K562 (cell line): ENCODE measurements at regions not wholly inside any gene's neighbourhood (a gene's known extent, or its start where the extent isn't known, plus 50 kb on each side); places are given as distances from the start of the nearest gene placed in this dataset.

Source experiments
- ARID1B ChIP-seq: fragments of 450-650 bp; IDR thresholded peaks from 2 replicates; pipeline ENCODE4 v1.6.1; 2016; ENCODE audit warnings: antibody characterized with exemption, mild to moderate bottlenecking, inconsistent platforms
- ARID3A ChIP-seq: IDR thresholded peaks from 2 replicates; pipeline ENCODE4 v1.6.1; 2012; ENCODE audit warnings: low read depth, low read length, improper control_type of control experiment, borderline replicate concordance
- CEBPG ChIP-seq, 3 experiments: fragments of 200-800 bp in 1 of 3; sonication (Bioruptor generic) in 1 of 3; sonication (generic) in 1 of 3; formaldehyde crosslinking in 1 of 3; IDR thresholded peaks in 2 of 3; conservative IDR thresholded peaks in 1 of 3; 2 replicates each; pipeline versions ENCODE4 v1.6.1 to v1.8.0; 2016 to 2022; ENCODE audit warnings: missing compliant biosample characterization in 2 of 3, missing genetic modification characterization in 2 of 3, mild to moderate bottlenecking in 1 of 3, missing genetic modification reagents in 1 of 3
- DEAF1 ChIP-seq: fragments of 450-650 bp; formaldehyde crosslinking; IDR thresholded peaks from 2 replicates; pipeline ENCODE4 v1.4.0; 2020; ENCODE audit warnings: mild to moderate bottlenecking, moderate library complexity
- E4F1 ChIP-seq: fragments of 250-450 bp; sonication (Bioruptor Pico); IDR thresholded peaks from 2 replicates; pipeline ENCODE4 v1.5.0; 2021; ENCODE audit warnings: mild to moderate bottlenecking, borderline replicate concordance
- IRF9 ChIP-seq: fragments of 450-650 bp; IDR thresholded peaks from 2 replicates; pipeline ENCODE4 v1.6.1; 2016; ENCODE audit warnings: missing biosample characterization, missing genetic modification characterization
- JUN ChIP-seq, 2 experiments: sonication (generic) in 1 of 2; formaldehyde crosslinking in 1 of 2; IDR thresholded peaks; 2 replicates each; pipeline versions ENCODE4 v1.6.1 to v1.8.0; 2012 to 2022; ENCODE audit warnings: borderline replicate concordance in 2 of 2, mild to moderate bottlenecking in 2 of 2, improper control_type of control experiment in 1 of 2, low read depth in 1 of 2, low read length in 1 of 2, missing genetic modification reagents in 1 of 2
- MAFG ChIP-seq: fragments of 450-650 bp; conservative IDR thresholded peaks from 2 replicates; pipeline ENCODE4 v1.6.1; 2016; ENCODE audit warnings: missing genetic modification characterization, missing compliant biosample characterization
- NFXL1 ChIP-seq: fragments of 450-650 bp; formaldehyde crosslinking; IDR thresholded peaks from 2 replicates; pipeline ENCODE4 v1.4.0; 2021; ENCODE audit warnings: mild to moderate bottlenecking
- POLR2H ChIP-seq: IDR thresholded peaks from 2 replicates; pipeline ENCODE4 v1.6.1; 2016; ENCODE audit warnings: missing genetic modification characterization, low read depth, mild to moderate bottlenecking, control low read depth, missing compliant biosample characterization, moderate library complexity
- SIX5 ChIP-seq, 2 experiments: IDR thresholded peaks; 2 replicates each; pipeline ENCODE4 v1.6.1; 2011; ENCODE audit warnings: low read length in 2 of 2, borderline replicate concordance in 1 of 2, low read depth in 1 of 2, mild to moderate bottlenecking in 1 of 2, moderate library complexity in 1 of 2; ENCODE audit not compliant: insufficient read depth in 1 of 2
- TSC22D4 ChIP-seq: fragments of 450-650 bp; IDR thresholded peaks from 2 replicates; pipeline ENCODE4 v1.6.1; 2016; ENCODE audit warnings: missing genetic modification characterization, missing biosample characterization, control low read depth
- ZBTB33 ChIP-seq: sonication (generic); formaldehyde crosslinking; IDR thresholded peaks from 2 replicates; pipeline ENCODE4 v1.8.1; 2023; ENCODE audit warnings: mild to moderate bottlenecking, missing genetic modification reagents
- ZNF311 ChIP-seq: fragments of 250-450 bp; sonication (Bioruptor Pico); IDR thresholded peaks from 2 replicates; pipeline ENCODE4 v1.4.0; 2020; ENCODE audit warnings: mild to moderate bottlenecking, moderate library complexity
- ZNF316 ChIP-seq: fragments of 450-650 bp; IDR thresholded peaks from 2 replicates; pipeline ENCODE4 v1.6.1; 2016
- ZNF436 ChIP-seq: fragments of 250-450, 450-650 bp; sonication (Bioruptor Pico); formaldehyde crosslinking; IDR thresholded peaks from 2 replicates; pipeline ENCODE4 v1.7.0; 2020; ENCODE audit warnings: mild to moderate bottlenecking
- ZNF561 ChIP-seq: fragments of 450-650 bp; formaldehyde crosslinking; conservative IDR thresholded peaks from 2 replicates; pipeline ENCODE4 v1.4.0; 2020; ENCODE audit warnings: mild to moderate bottlenecking, moderate library complexity
- ZNF696 ChIP-seq: fragments of 250-450 bp; sonication (Bioruptor Pico); conservative IDR thresholded peaks from 2 replicates; pipeline ENCODE4 v1.4.0; 2020; ENCODE audit warnings: mild to moderate bottlenecking, moderate library complexity
- ZNF717 ChIP-seq: fragments of 250-450 bp; sonication (Bioruptor Pico); IDR thresholded peaks from 2 replicates; pipeline ENCODE4 v1.5.0; 2021

GRCh38 chr6:112780498-112781096 lies 433.5 kb downstream of the RFPL4B start (continued):
- TF ChIP-seq CEBPG (CRISPR knock-in tag; IDR thresholded peaks at IDR 0.05) (no peak), CEBPG (tag; conservative IDR thresholded peaks at IDR 0.05 in 1 of 2, IDR thresholded peaks at IDR 0.05 in 1 of 2) (no peak), ARID1B (no peak), NFXL1 (CRISPR knock-in tag) (no peak), DEAF1 (CRISPR knock-in tag) (peak; percentile 69), POLR2H (no peak), ZNF311 (no peak), ZBTB33 (no peak), SIX5 (IDR thresholded peaks at IDR 0.05; ENCODE audit: borderline replicate concordance in 1 of 2, insufficient read depth in 1 of 2, low read depth in 1 of 2, low read length in 2 of 2) (no peak), ZNF696 (CRISPR knock-in tag) (no peak), ZNF717 (CRISPR knock-in tag) (no peak), ZNF436 (CRISPR knock-in tag) (no peak), ARID3A (no peak), IRF9 (tag) (no peak), ZNF561 (CRISPR knock-in tag) (no peak), MAFG (tag) (no peak), TSC22D4 (tag) (no peak), E4F1 (no peak), JUN (IDR thresholded peaks at IDR 0.05; ENCODE audit: borderline replicate concordance, low read depth, low read length) (no peak), JUN (CRISPR knock-in tag; IDR thresholded peaks at IDR 0.05; ENCODE audit: borderline replicate concordance) (no peak), ZNF316 (no peak)
